ENCODE measurements at regions not wholly inside any gene's neighbourhood (a gene's known extent, or its start where the extent isn't known, plus 50 kb on each side); places are given as distances from the start of the nearest gene placed in this dataset.

DNA sequence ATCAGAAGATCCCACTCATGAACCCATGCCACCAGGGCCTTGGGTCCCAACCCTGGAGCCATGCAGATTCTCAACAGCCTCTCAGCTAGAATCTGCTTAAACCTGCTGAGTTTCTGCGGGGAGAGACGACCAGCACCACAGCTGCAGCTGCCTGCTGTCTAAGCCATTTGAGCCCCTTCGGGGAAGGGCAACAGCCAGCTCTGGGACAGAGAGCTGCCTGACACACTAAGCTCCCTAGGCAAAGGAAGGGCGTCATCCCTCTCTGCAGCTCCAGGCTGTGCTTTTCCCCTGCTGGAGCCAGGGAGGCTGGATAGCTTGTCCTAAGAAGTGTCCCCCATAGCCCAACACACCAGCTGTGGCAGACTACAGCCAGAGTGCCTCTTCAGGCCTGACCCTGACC is 182.5 kb downstream of the OTOR start:
- TF ChIP-seq POLR2A (IDR thresholded peaks at IDR 0.05): no peak
- TF ChIP-seq, protein P1, sequence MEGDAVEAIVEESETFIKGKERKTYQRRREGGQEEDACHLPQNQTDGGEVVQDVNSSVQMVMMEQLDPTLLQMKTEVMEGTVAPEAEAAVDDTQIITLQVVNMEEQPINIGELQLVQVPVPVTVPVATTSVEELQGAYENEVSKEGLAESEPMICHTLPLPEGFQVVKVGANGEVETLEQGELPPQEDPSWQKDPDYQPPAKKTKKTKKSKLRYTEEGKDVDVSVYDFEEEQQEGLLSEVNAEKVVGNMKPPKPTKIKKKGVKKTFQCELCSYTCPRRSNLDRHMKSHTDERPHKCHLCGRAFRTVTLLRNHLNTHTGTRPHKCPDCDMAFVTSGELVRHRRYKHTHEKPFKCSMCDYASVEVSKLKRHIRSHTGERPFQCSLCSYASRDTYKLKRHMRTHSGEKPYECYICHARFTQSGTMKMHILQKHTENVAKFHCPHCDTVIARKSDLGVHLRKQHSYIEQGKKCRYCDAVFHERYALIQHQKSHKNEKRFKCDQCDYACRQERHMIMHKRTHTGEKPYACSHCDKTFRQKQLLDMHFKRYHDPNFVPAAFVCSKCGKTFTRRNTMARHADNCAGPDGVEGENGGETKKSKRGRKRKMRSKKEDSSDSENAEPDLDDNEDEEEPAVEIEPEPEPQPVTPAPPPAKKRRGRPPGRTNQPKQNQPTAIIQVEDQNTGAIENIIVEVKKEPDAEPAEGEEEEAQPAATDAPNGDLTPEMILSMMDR (IDR thresholded peaks at IDR 0.05): no peak

GRCh38 chr20:16939051-16939450 is 190.9 kb downstream of the OTOR start:
- Histone ChIP-seq H3K9me3 (no peaks in the 10 kb centered on the region), H3K4me3 (no peak overlapping the region), H3K27me3 (no peaks in the 10 kb centered on the region), H3K27ac (no peak overlapping the region), H3K4me1 (no peaks in the 10 kb centered on the region), H3K36me3 (no peaks in the 10 kb centered on the region)
- TF ChIP-seq, protein P1 (IDR thresholded peaks at IDR 0.05): no peak
- DNase-seq: no peak

More for the DNA sequence above, 182.5 kb downstream of the OTOR start:
- Histone ChIP-seq H3K9me3 (no peaks in the 10 kb centered on the region), H3K4me3 (no peak overlapping the region), H3K27me3 (no peaks in the 10 kb centered on the region), H3K36me3 (no peaks in the 10 kb centered on the region), H3K27ac (no peak overlapping the region), H3K4me1 (no peaks in the 10 kb centered on the region)
- DNase-seq: no peak

DNA sequence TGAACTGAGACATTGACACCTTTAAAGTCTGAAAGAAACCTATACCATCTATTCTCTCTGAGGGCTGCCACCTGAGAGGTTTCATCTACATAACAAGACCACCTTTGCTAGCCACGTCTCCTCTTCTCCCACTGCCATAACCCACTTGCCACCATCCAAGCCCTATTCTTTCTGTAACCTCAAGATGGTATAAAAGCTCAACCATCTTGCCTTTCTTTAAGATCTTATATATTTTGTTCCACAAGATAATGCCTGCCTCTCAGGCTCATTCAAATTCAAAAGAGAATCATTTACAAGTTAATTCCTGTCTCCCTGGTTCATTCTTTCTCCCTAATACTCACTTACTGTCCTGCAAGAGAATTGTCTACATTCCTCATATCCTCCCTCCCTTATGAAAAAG is 192.5 kb downstream of the OTOR start:
- TF ChIP-seq, protein P1 (IDR thresholded peaks at IDR 0.05): no peak
- TF ChIP-seq POLR2A (IDR thresholded peaks at IDR 0.05): no peak
- H3K4me3 ChIP-seq: no peak overlapping the region

DNA sequence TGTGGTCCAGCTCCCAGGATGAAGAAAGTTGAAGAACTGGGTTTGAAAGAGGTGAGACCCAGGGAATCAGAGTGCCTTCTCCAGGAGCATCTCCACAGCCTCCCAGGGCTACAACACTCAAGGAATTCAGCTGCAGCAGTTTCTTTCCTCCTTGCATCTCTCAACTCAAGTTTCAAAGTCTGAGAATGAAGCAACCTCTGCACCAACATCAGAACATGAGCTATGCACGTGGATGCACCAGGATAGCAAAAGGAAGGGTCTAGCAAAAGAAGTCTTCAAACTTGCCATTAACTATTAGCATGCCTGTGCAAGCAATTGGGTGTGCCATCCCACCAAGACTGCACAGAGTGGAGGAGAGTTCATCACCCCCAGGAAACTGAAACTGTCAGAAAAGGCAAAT is 193.9 kb downstream of the OTOR start:
- Histone ChIP-seq H3K36me3 (no peaks in the 10 kb centered on the region), H3K27me3 (no peaks in the 10 kb centered on the region), H3K4me3 (no peak overlapping the region), H3K27ac (no peak overlapping the region), H3K4me1 (no peaks in the 10 kb centered on the region), H3K9me3 (no peaks in the 10 kb centered on the region)
- no peak for DNase-seq
- TF ChIP-seq, protein P1 (IDR thresholded peaks at IDR 0.05): no peak
- no peak for TF ChIP-seq POLR2A (IDR thresholded peaks at IDR 0.05)

More for the DNA sequence above, 192.5 kb downstream of the OTOR start:
- no peaks in the 10 kb centered on the region for H3K4me1 ChIP-seq
- no peak overlapping the region for H3K27ac ChIP-seq
- H3K36me3 ChIP-seq: no peaks in the 10 kb centered on the region
- no peaks in the 10 kb centered on the region for H3K9me3 ChIP-seq
- no peaks in the 10 kb centered on the region for H3K27me3 ChIP-seq
- DNase-seq: no peak

GRCh38 chr20:16942756-16943155 is 194.6 kb downstream of the OTOR start:
- Histone ChIP-seq H3K27ac (no peak overlapping the region), H3K27me3 (no peaks in the 10 kb centered on the region), H3K4me1 (no peaks in the 10 kb centered on the region), H3K4me3 (no peak overlapping the region), H3K36me3 (no peaks in the 10 kb centered on the region), H3K9me3 (no peaks in the 10 kb centered on the region)
- no peak for DNase-seq
- TF ChIP-seq, protein P1 (IDR thresholded peaks at IDR 0.05): no peak
- no peak for TF ChIP-seq POLR2A (IDR thresholded peaks at IDR 0.05)

DNA sequence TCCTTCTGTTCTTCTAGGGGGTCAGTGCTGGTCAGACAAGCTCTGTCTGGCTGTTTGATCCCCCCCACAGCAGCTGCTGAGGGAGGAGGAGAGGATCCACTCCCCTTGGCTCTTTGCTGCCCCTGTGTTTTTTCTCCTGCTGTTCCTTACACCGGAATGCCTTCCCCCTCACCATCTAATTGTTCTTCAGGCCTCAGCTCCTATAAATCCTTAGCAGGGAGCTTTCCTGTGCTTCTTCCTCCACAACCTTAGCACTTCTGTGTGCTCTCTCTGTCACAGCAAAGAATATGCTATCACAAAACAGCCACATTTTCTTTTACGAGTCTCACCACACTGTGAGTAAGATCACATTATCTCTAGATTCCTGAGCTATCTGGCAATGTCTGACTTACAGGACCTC is 196.6 kb downstream of the OTOR start:
- H3K27ac ChIP-seq: no peak overlapping the region
- no peaks in the 10 kb centered on the region for H3K27me3 ChIP-seq
- H3K9me3 ChIP-seq: no peaks in the 10 kb centered on the region
- no peak overlapping the region for H3K4me3 ChIP-seq
- H3K4me1 ChIP-seq: no peaks in the 10 kb centered on the region
- DNase-seq: no peak
- H3K36me3 ChIP-seq: no peaks in the 10 kb centered on the region
- TF ChIP-seq, protein P1 (IDR thresholded peaks at IDR 0.05): no peak
- TF ChIP-seq POLR2A (IDR thresholded peaks at IDR 0.05): no peak

Measured in Peyer's patch (tissue), 4 donors.